ENCODE measurements at regions not wholly inside any gene's neighbourhood (a gene's known extent, or its start where the extent isn't known, plus 50 kb on each side); places are given as distances from the start of the nearest gene placed in this dataset.

GRCh38 chrY:9126545-9126944 lies 210.7 kb upstream of the TSPY4 start:
- TF ChIP-seq POLR2A (IDR thresholded peaks at IDR 0.05) (no peak), CTCF (IDR thresholded peaks at IDR 0.05) (no peak)
